ENCODE measurements at regions not wholly inside any gene's neighbourhood (a gene's known extent, or its start where the extent isn't known, plus 50 kb on each side); places are given as distances from the start of the nearest gene placed in this dataset.

DNA sequence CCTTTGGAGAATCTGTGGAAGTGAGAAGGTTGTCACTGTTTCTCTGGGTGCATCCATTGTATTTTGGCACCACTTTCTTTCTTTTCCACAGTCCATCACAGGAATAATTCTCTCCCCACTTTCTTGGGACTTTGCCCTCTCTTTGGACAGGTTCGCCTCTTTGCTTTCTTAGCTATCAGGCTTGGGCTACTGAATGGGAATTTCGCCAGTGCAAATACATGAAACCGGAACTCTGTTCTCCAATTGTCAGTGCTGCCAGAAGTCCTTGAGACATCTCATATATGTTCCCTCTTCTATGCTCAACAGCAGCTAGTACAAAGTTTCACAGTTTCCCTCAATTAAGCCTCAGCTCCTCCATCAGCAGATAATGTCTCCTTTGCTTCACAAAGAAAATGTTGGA, 76.2 kb downstream of the NABP1 start:
- no peak for TF ChIP-seq CTCF (IDR thresholded peaks at IDR 0.05; ENCODE audit: insufficient read depth, low read depth, low read length)
- no peak for TF ChIP-seq EZH2 (IDR thresholded peaks at IDR 0.05; ENCODE audit: insufficient read depth, low read length)

Data from astrocyte (in vitro differentiated cells and primary cell).